Mesothelial cell of epicardium (in vitro differentiated cells): ENCODE measurements at regions not wholly inside any gene's neighbourhood (a gene's known extent, or its start where the extent isn't known, plus 50 kb on each side); places are given as distances from the start of the nearest gene placed in this dataset.

ENCODE experiments used
- DNase-seq, 2 experiments: peaks; one replicate each; pipeline ENCODE4 v3.0.0; 2021; ENCODE audit warnings: low spot score in 2 of 2; ENCODE audit not compliant: unreplicated experiment in 2 of 2
- H3K27ac Mint-ChIP-seq: 2 replicates; pipeline ENCODE4 v1.8.0; 2021; ENCODE audit warnings: mixed read lengths
- H3K27me3 Mint-ChIP-seq: 2 replicates; pipeline ENCODE4 v1.8.0; 2021; ENCODE audit warnings: low read depth, mixed read lengths
- H3K36me3 Mint-ChIP-seq: 2 replicates; pipeline ENCODE4 v1.8.0; 2021; ENCODE audit warnings: mixed read lengths
- H3K4me1 Mint-ChIP-seq: 2 replicates; pipeline ENCODE4 v1.8.0; 2021; ENCODE audit warnings: mixed read lengths
- H3K4me3 Mint-ChIP-seq: 2 replicates; pipeline ENCODE4 v1.8.0; 2021; ENCODE audit warnings: mild to moderate bottlenecking, moderate library complexity, mixed read lengths
- H3K9me3 Mint-ChIP-seq: 2 replicates; pipeline ENCODE4 v1.8.0; 2021; ENCODE audit warnings: mixed read lengths
- CTCF ChIP-seq: fragments of 200-600 bp; sonication (generic); IDR thresholded peaks from one replicate; pipeline ENCODE4 v1.5.0; 2021; ENCODE audit warnings: antibody characterized with exemption; ENCODE audit not compliant: unreplicated experiment

- Mint-ChIP-seq H3K9me3 (no peaks in the 10 kb centered on the region), H3K27me3 (no peaks in the 10 kb centered on the region), H3K36me3 (no peaks in the 10 kb centered on the region), H3K4me1 (peaks cover 8% of the 10 kb centered on the region), H3K27ac (no peak overlapping the region), H3K4me3 (no peak overlapping the region)
- no peak for DNase-seq
- no peak for TF ChIP-seq CTCF
These were observed 72.6 kb downstream of the PDE6H start for GRCh38 chr12:15045451-15045850.

- no peaks in the 10 kb centered on the region for H3K36me3 Mint-ChIP-seq
- H3K4me3 Mint-ChIP-seq: no peak overlapping the region
- H3K9me3 Mint-ChIP-seq: peaks cover 3% of the 10 kb centered on the region
- H3K27me3 Mint-ChIP-seq: no peaks in the 10 kb centered on the region
- H3K27ac Mint-ChIP-seq: no peak overlapping the region
- TF ChIP-seq CTCF: no peak
- H3K4me1 Mint-ChIP-seq: peaks cover 8% of the 10 kb centered on the region
- DNase-seq: no peak
These were observed 74.8 kb downstream of the PDE6H start for GRCh38 chr12:15047611-15048010.

- H3K9me3 Mint-ChIP-seq: peaks cover 3% of the 10 kb centered on the region
- no peak overlapping the region for H3K4me3 Mint-ChIP-seq
- no peaks in the 10 kb centered on the region for H3K36me3 Mint-ChIP-seq
- no peaks in the 10 kb centered on the region for H3K27me3 Mint-ChIP-seq
- H3K27ac Mint-ChIP-seq: no peak overlapping the region
- TF ChIP-seq CTCF: no peak
- H3K4me1 Mint-ChIP-seq: peaks cover 8% of the 10 kb centered on the region
- no peak for DNase-seq
These were observed 76.8 kb downstream of the PDE6H start for GRCh38 chr12:15049461-15050153.

GRCh38 chr12:15050659-15051058 lies 77.8 kb downstream of the PDE6H start:
- no peak overlapping the region for H3K27ac Mint-ChIP-seq
- TF ChIP-seq CTCF: no peak
- H3K9me3 Mint-ChIP-seq: peaks cover 3% of the 10 kb centered on the region
- peaks cover 8% of the 10 kb centered on the region for H3K4me1 Mint-ChIP-seq
- no peaks in the 10 kb centered on the region for H3K27me3 Mint-ChIP-seq
- H3K36me3 Mint-ChIP-seq: no peaks in the 10 kb centered on the region
- no peak overlapping the region for H3K4me3 Mint-ChIP-seq
- no peak for DNase-seq

GRCh38 chr12:15052691-15053090 lies 79.8 kb downstream of the PDE6H start:
- H3K27ac Mint-ChIP-seq: no peak overlapping the region
- H3K4me3 Mint-ChIP-seq: no peak overlapping the region
- H3K36me3 Mint-ChIP-seq: no peaks in the 10 kb centered on the region
- H3K4me1 Mint-ChIP-seq: peaks cover 4% of the 10 kb centered on the region
- H3K9me3 Mint-ChIP-seq: peaks cover 3% of the 10 kb centered on the region
- no peak for DNase-seq
- no peak for TF ChIP-seq CTCF
- peaks cover 3% of the 10 kb centered on the region for H3K27me3 Mint-ChIP-seq

- H3K27me3 Mint-ChIP-seq: peaks cover 11% of the 10 kb centered on the region
These were observed 83.4 kb downstream of the PDE6H start for GRCh38 chr12:15056218-15056617.

More at GRCh38 chr12:15056218-15056617, 83.4 kb downstream of the PDE6H start:
- DNase-seq: no peak
- no peak for TF ChIP-seq CTCF
- Mint-ChIP-seq H3K4me1 (no peaks in the 10 kb centered on the region), H3K36me3 (no peaks in the 10 kb centered on the region), H3K4me3 (no peak overlapping the region), H3K9me3 (peaks cover 3% of the 10 kb centered on the region), H3K27ac (no peak overlapping the region)
